Activated B cell treated with CpG ODN at 0.5 μM for 24 hours (primary cell): ENCODE measurements at regions not wholly inside any gene's neighbourhood (a gene's known extent, or its start where the extent isn't known, plus 50 kb on each side); places are given as distances from the start of the nearest gene placed in this dataset.
"Not testable (repeated sequence)": the region's sequence is repeated elsewhere in the genome, so short reads cannot be mapped to it uniquely, and the experiment has no call there.

Source experiments
- ATAC-seq: fragments of 200-7000 bp; cut with Tn5 transposase; one replicate; pipeline ENCODE4 v1.10.0; 2021; ENCODE audit warnings: low read depth, mild to moderate bottlenecking, moderate library complexity
- CTCF ChIA-PET: fragments of 350-600 bp; sonication (Branson Sonifier 250); formaldehyde crosslinking; loops from one replicate; lab custom pipeline; 2021; ENCODE audit warnings: antibody characterized with exemption; lab: Charles Lee
- POLR2A ChIA-PET: fragments of 350-600 bp; sonication (Branson Sonifier 250); formaldehyde crosslinking; loops from one replicate; lab custom pipeline; 2021; ENCODE audit warnings: antibody characterized with exemption; lab: Charles Lee
- DNase-seq: peaks from one replicate; pipeline ENCODE4 v3.0.0; 2022
- H3K27ac Mint-ChIP-seq: one replicate; pipeline ENCODE4 v1.8.0; 2020; ENCODE audit warnings: mixed read lengths
- H3K27me3 Mint-ChIP-seq: one replicate; pipeline ENCODE4 v1.8.0; 2021; ENCODE audit warnings: mixed read lengths
- H3K36me3 Mint-ChIP-seq: one replicate; pipeline ENCODE4 v1.8.0; 2021; ENCODE audit warnings: low read depth, mixed read lengths
- H3K4me1 Mint-ChIP-seq: one replicate; pipeline ENCODE4 v1.8.0; 2021; ENCODE audit warnings: mixed read lengths
- H3K4me3 Mint-ChIP-seq: one replicate; pipeline ENCODE4 v1.8.0; 2020; ENCODE audit warnings: mild to moderate bottlenecking, mixed read lengths
- H3K9me3 Mint-ChIP-seq: one replicate; pipeline ENCODE4 v1.8.0; 2020; ENCODE audit warnings: mixed read lengths
- intact Hi-C: fragments of 100-400 bp; cut with micrococcal nuclease; formaldehyde crosslinking; loops from one replicate; pipeline ENCODE4 v1.15.1; 2024
- TF ChIP-seq, protein P1 (sequence below): fragments of 200-600 bp; IDR thresholded peaks from one replicate; pipeline ENCODE4 v1.8.0; 2022; ENCODE audit warnings: antibody characterized with exemption, mild to moderate bottlenecking

- Mint-ChIP-seq H3K36me3 (no peaks in the 10 kb centered on the region), H3K27me3 (no peaks in the 10 kb centered on the region), H3K4me3 (no peak overlapping the region), H3K9me3 (no peaks in the 10 kb centered on the region), H3K27ac (no peak overlapping the region), H3K4me1 (no peaks in the 10 kb centered on the region)
- ATAC-seq (no peak), DNase-seq (no peak)
- intact Hi-C loops: no loop called here
- ChIA-PET CTCF (interaction anchor here (0.5 kb wide), 1 partner anchor 46 kb away, joined by 3 read pairs; no protein-coding TSS in a partner anchor), POLR2A (no interaction called here)
- TF ChIP-seq, protein P1, sequence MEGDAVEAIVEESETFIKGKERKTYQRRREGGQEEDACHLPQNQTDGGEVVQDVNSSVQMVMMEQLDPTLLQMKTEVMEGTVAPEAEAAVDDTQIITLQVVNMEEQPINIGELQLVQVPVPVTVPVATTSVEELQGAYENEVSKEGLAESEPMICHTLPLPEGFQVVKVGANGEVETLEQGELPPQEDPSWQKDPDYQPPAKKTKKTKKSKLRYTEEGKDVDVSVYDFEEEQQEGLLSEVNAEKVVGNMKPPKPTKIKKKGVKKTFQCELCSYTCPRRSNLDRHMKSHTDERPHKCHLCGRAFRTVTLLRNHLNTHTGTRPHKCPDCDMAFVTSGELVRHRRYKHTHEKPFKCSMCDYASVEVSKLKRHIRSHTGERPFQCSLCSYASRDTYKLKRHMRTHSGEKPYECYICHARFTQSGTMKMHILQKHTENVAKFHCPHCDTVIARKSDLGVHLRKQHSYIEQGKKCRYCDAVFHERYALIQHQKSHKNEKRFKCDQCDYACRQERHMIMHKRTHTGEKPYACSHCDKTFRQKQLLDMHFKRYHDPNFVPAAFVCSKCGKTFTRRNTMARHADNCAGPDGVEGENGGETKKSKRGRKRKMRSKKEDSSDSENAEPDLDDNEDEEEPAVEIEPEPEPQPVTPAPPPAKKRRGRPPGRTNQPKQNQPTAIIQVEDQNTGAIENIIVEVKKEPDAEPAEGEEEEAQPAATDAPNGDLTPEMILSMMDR: no peak
These were observed 180.6 kb downstream of the GABRG2 start for GRCh38 chr5:162248107-162248713.

- no peak overlapping the region for H3K4me3 Mint-ChIP-seq
- CTCF ChIA-PET: no interaction called here
- DNase-seq (no peak), ATAC-seq (no peak)
- TF ChIP-seq, protein P1: no peak
- H3K9me3 Mint-ChIP-seq: no peaks in the 10 kb centered on the region
- H3K4me1 Mint-ChIP-seq: no peaks in the 10 kb centered on the region
- H3K36me3 Mint-ChIP-seq: no peaks in the 10 kb centered on the region
- intact Hi-C loops: no loop called here
- no peak overlapping the region for H3K27ac Mint-ChIP-seq
- POLR2A ChIA-PET: no interaction called here
- H3K27me3 Mint-ChIP-seq: no peaks in the 10 kb centered on the region
These were observed 189.1 kb downstream of the GABRG2 start for GRCh38 chr5:162256711-162257110.

DNA sequence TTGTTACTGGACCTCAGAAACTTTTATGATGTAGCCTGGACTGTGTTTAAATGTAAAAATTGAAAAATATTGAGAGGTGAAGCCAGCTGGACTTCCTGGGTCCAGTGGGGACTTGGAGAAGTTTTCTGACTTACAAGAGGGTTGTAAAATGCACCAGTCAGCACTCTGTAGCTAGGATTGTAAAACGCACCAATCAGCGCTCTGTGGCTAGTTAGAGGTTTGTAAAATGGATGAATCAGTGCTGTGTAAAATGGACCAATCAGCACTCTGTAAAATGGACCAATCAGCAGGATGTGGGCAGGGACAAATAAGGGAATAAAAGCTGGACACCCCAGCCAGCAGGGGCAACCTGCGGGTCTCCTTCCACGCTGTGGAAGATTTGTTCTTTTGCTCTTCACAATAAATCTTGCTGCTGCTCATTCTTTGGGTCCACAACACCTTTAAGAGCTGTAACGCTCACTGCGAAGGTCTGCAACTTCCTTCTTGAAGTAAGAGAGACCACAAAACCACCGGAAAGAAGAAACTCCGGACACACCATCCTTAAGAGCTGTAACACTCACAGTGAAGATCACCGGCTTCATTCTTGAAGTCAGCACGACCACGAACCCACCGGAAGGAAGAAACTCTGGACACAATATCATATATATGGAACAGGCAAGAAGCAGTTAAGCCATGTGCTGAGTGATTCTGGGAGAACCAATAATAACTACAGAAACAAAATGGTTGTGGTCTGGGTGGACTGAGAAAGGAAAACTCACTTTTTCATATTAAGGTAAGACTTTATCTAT lies 201.3 kb downstream of the GABRG2 start:
- intact Hi-C loops: no loop called here
- DNase-seq (no peak), ATAC-seq (no peak)
- H3K27me3 Mint-ChIP-seq: no peaks in the 10 kb centered on the region
- no peaks in the 10 kb centered on the region for H3K4me1 Mint-ChIP-seq
- TF ChIP-seq, protein P1: no peak
- no peak overlapping the region for H3K27ac Mint-ChIP-seq
- ChIA-PET POLR2A (no interaction called here), CTCF (no interaction called here)
- H3K4me3 Mint-ChIP-seq: no peak overlapping the region
- H3K9me3 Mint-ChIP-seq: peaks cover 2% of the 10 kb centered on the region
- H3K36me3 Mint-ChIP-seq: no peaks in the 10 kb centered on the region

- H3K9me3 Mint-ChIP-seq: peaks cover 2% of the 10 kb centered on the region
- DNase-seq: no peak
- POLR2A ChIA-PET: no interaction called here
- intact Hi-C loops: no loop called here
- CTCF ChIA-PET: no interaction called here
- TF ChIP-seq, protein P1: no peak
- no peak overlapping the region for H3K27ac Mint-ChIP-seq
- no peak overlapping the region for H3K4me3 Mint-ChIP-seq
- H3K36me3 Mint-ChIP-seq: no peaks in the 10 kb centered on the region
- no peaks in the 10 kb centered on the region for H3K4me1 Mint-ChIP-seq
- ATAC-seq: no peak
- H3K27me3 Mint-ChIP-seq: no peaks in the 10 kb centered on the region
These were observed 204.8 kb downstream of the GABRG2 start for GRCh38 chr5:162272417-162272816.

DNA sequence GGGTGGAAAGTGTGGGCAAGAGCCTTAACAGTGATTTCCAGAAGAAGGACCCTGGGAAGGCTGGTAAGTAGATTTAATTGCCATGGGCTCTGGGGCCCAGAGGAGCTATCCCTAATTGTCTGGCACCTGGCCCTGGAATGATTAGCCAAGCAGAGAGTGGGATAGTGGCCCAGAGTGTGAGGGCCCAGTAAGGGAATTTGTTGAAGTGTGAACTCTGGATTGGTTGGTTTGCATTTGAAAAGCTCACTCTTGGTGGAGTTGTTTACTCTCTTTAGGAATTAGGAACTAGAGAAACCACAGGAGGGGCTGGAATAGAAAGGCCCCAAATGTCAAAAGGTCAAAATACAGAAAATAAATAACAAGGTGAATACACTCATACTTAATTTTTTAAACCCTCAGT lies 207.1 kb downstream of the GABRG2 start:
- no peaks in the 10 kb centered on the region for H3K4me1 Mint-ChIP-seq
- DNase-seq (no peak), ATAC-seq (no peak)
- intact Hi-C loops: no loop called here
- H3K9me3 Mint-ChIP-seq: peaks cover 5% of the 10 kb centered on the region
- TF ChIP-seq, protein P1: no peak
- no peak overlapping the region for H3K27ac Mint-ChIP-seq
- H3K36me3 Mint-ChIP-seq: no peaks in the 10 kb centered on the region
- ChIA-PET POLR2A (no interaction called here), CTCF (no interaction called here)
- H3K27me3 Mint-ChIP-seq: no peaks in the 10 kb centered on the region
- H3K4me3 Mint-ChIP-seq: no peak overlapping the region

DNA sequence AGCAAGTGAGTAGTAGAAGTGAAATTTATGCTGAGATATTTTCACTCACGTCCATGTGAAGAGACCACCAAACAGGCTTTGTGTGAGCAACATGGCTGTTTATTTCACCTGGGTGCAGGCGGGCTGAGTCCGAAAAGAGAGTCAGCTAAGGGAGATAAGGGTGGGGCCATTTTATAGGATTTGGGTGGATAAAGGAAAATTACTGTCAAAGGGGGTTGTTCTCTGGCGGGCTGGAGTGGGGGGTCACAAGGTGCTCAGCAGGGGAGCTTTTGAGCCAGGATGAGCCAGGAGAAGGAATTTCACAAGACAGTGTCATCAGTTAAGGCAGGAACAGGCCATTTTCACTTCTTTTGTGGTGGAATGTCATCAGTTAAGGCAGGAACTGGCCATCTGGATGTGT lies 207.8 kb downstream of the GABRG2 start:
- DNase-seq, CTCF ChIA-PET, H3K4me3 Mint-ChIP-seq, POLR2A ChIA-PET, H3K36me3 Mint-ChIP-seq, H3K27me3 Mint-ChIP-seq, H3K27ac Mint-ChIP-seq, H3K4me1 Mint-ChIP-seq, H3K9me3 Mint-ChIP-seq, ATAC-seq, intact Hi-C loops: not testable (repeated sequence)
